T-helper 22 cell (primary cell): ENCODE measurements at regions not wholly inside any gene's neighbourhood (a gene's known extent, or its start where the extent isn't known, plus 50 kb on each side); places are given as distances from the start of the nearest gene placed in this dataset.
"Not testable (repeated sequence)": the region's sequence is repeated elsewhere in the genome, so short reads cannot be mapped to it uniquely, and the experiment has no call there.

ENCODE experiments used
- DNase-seq: peaks from one replicate; pipeline ENCODE4 v3.0.0-alpha.2; 2020; ENCODE audit warnings: low read depth

- DNase-seq, result no peak
Measured at GRCh38 chr16:80258407-80258806, 282.4 kb upstream of the DYNLRB2 start.

DNA sequence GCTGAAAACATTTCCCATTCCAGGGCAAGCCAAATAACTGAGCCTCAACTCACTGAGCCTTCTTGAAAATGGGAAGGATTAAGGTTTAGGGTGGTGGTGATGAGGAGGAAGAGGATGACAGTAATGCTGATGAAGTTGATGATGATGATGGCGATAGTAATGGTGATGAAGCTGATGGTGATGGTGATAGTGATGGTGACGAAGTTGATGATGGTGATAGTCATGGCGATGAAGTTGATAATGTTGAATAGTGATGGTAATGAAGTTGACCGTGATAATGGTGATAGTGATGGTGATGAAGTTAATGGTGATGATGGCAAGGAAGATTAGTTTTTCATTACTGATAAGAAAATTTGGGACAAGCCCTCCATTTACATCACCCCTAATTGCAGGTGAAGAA, 285.8 kb upstream of the DYNLRB2 start:
- no peak for DNase-seq

DNA sequence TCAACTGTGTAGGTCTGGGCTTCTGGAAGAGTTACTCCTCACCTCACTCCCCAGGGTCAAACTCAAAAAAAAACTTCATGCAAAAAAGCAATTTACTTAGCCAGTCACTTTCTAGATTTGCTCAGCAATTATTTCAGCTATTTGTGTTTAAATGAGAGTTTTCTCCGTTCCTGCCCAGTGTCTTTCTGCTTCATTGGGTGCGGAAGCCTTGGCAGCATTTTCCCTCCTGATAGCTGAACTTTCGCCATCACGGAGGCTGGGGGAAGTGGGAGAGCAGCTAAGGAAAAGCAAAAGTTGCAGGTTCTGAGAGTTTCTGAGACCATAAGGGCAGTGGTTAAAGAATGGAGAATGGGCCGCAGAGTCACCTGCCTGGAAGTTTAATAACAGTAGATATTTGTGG, 287.1 kb upstream of the DYNLRB2 start:
- no peak for DNase-seq

DNA sequence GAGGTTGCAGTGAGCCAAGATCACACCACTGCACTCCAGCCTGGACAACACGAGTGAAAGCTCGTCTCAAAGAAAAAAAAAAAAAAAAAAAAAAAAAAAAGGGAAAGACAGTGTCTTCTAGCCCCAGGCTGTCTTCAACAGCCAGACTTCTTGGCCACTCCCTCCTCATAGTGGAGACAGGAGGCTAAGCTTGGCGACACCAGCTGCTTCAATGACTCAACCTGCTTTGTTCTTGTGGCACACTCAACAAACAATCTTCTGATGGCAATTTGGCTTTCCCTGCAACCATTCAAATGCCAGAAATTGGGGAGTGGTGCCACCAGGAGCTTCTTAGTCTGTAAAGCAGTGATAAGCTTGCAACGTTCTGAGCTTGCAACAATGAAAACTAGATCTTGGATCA, 290.4 kb upstream of the DYNLRB2 start:
- no peak for DNase-seq

DNA sequence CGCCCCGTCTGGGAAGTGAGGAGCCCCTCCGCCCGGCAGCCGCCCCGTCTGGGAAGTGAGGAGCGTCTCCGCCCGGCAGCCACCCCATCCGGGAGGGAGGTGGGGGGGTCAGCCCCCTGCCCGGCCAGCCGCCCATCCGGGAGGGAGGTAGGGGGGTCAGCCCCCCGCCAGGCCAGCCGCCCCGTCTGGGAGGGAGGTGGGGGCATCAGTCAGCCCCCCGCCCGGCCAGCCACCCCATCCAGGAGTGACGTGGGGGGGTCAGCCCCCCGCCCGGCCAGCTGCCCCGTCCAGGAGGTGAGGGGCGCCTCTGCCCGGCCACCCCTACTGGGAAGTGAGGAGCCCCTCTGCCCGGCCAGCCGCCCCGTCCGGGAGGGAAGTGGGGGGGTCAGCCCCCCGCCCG, 297.5 kb upstream of the DYNLRB2 start:
- DNase-seq, result not testable (repeated sequence)

GRCh38 chr16:80242279-80242678, 298.5 kb upstream of the DYNLRB2 start:
- not testable (repeated sequence) for DNase-seq

- no peak for DNase-seq
Measured at GRCh38 chr16:80233097-80233835, 307.5 kb upstream of the DYNLRB2 start.

DNA sequence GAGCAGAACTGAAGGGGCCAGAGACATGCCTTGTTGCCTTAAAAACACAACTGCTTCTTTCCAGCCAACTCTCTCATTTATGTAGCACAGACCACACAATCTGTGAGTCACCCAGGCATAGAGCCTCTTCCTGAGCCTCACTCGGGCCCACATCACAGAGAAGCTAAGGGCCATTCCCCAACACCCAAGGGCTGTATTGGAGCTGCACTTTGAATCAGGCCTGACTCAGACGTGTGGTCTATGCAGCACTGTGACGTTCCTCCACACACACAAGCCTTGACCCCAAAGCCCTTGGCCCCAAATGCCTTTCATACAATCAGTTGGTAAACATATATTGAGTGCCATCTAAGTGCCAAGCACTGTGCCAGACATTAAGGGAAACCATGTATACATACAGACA, 308.9 kb upstream of the DYNLRB2 start:
- no peak for DNase-seq

DNA sequence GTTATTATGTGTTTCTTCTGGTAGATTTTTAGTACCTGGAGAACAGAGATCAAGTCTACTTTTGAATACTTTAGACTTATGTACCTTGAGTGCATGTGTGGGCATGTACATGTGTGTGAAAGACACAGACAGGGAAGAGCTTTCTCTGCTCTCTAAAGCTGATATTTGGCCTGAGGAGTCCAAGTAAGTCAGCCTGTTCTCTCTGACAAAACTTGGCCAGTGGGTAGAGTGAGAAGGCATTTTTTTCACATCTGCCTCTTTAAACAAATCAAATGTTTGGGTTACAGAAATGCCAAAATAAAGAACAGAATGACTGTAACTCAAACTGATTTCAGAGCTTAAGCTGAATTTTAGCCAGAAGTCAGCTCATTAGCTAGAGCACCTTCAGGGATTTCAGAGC, 309.7 kb upstream of the DYNLRB2 start:
- no peak for DNase-seq

DNA sequence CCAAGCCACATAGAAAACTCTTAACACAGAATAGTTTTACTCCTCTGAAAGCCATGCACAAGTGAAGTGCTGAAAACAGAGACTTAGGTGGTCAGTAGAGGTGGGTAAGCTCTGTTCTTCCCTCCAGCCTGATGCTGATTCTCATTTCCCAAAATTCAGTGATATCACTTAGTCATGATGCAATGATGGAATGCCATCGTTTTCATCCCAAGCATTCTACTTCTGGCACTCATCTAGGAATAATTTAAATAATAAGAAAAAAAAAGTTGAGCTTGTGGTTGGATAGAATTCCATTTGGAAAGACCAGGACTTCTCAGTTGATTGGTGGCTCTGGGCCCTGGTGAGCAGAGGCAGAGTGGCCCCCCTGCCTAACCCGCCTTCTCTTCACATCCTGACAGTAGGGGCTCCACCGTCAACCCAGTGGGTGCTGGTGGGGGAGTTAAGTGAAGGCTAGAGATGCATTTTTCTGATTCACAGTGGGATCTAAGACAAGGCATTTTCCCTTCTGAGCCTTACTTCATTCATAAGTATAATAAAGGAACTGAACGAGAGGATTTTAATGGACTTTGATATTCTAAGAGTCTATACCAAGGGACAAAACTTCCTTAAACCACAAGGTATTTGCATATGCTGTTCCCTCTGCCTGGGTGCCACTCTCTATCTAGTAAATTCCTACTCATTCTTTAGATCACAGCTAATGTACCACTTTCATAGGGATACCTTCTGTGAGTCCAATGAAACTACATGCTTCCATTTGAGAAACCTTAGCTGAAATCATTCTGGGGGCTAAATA, 310.3 kb upstream of the DYNLRB2 start:
- DNase-seq, result no peak

- no peak for DNase-seq
Measured at GRCh38 chr16:80226499-80226898, 314.3 kb upstream of the DYNLRB2 start.

- no peak for DNase-seq
Measured at GRCh38 chr16:80210787-80211186, 330.0 kb upstream of the DYNLRB2 start.

DNA sequence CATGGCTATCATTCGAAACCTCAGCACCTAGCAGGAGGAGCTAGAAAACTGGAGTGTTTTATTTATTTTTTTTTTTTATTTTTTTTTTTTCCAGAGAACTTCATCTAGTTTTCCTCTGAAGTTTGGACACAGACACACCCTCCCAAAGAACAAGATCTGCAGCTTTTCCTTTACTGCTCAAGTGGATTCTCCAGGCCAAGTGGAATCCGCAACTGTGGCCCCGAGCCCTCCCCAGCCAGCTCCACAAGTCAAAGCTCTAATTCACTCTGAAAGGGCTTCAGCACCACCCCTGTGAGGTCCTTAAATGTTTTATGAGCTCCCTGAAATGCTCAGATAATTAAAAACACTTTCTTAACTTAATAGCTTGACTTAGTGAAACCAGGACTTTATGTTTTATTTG, 332.1 kb upstream of the DYNLRB2 start:
- DNase-seq, result no peak

DNA sequence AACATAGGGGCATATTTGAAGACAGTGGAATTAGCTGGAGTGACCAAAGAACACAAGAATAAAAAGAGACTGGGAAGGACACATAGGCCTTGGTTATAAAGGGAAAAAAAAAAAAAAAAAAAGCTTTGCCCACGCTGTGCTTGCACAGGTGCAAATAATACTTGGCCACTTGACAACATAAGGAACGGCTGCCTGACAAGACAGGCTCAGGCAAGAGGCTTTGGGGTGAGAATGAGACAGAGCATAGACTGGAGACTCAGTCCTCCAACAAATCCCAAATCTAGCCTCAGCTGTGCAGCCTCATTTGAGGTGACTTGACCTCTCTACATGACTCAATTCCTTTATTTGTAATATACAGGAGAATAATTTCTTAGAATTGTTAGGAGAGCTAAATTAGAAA, 332.8 kb upstream of the DYNLRB2 start:
- no peak for DNase-seq

DNA sequence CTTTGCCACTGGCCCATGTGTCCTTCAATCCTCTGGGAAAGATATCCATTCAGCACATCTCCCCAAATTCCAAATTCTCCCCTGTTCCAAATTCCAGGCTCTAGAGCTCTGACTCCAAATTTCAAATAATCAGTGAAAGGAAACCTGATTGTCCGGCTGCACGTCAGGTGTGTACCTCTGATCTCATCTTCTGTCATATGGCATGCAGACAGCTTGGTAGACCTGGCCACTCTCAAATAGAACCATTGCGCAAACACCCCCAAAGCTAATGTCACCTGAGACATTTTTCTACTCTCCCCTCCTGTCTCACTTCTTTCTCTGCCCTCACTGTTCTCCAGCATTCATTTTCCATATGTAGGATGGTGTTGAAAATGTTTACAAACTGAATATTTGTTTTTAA, 337.0 kb upstream of the DYNLRB2 start:
- no peak for DNase-seq

GRCh38 chr16:80202831-80203413, 337.9 kb upstream of the DYNLRB2 start:
- DNase-seq, result no peak

DNA sequence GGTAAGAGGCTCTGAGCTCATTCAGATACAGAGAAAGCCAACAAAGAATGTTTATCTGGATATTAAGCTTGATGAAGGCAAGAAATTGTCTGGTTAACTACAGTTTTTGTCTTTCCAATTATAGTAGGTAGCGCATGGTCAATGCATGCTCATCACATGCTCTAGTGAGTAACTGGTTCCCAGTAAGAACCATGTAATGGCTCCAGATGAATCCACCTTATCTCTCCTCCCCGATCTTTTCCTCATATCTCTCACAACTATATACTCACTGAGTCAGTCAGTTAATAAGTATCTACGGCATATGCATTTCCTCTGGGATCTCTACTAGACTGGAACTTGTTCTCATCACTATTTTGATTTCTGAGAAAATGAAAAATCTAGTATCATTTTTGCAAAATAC, 340.7 kb upstream of the DYNLRB2 start:
- no peak for DNase-seq

DNA sequence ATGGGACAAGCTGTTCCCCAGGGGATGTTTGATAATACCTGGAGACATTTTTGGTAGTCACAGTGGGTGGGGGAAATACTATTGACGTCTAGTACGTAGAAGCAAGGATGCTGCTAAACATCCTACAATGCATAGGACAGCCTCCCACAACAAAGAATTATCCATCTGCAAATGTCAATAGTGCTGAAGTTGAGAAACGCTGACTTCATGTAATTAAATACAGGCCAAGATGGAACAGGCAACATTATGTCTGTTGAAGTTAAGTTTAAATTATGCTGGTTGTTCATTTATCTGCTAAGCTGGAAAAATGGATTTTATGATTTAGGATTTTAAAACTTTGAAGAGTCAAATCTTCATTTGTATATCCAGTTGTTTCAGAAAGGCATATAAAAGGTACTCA, 341.2 kb upstream of the DYNLRB2 start:
- no peak for DNase-seq

- DNase-seq, result no peak
Measured at GRCh38 chr16:80198311-80199299, 342.2 kb upstream of the DYNLRB2 start.

GRCh38 chr16:80197741-80198201, 343.0 kb upstream of the DYNLRB2 start:
- DNase-seq, result no peak

DNA sequence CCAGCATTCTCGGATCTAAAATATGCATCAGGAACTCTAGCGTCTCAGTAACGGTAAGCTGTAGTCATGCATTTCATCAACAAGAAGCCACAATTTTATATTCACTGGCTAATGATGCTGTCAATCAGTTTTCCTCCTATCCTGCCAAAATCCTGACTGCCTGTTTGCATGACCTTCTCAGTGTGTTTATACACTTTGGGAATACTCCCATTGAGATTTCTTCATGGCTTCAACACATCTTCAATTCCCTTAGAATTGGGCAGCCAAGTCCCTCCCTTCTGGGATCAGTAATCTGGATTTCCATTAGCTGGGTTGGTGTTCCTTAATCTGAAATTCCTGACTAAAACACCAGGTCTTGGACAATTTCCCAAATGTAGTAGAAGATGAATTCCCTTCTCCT, 348.9 kb upstream of the DYNLRB2 start:
- DNase-seq, result no peak
